Muscle layer of duodenum (tissue), 2 donors: ENCODE measurements at regions not wholly inside any gene's neighbourhood (a gene's known extent, or its start where the extent isn't known, plus 50 kb on each side); places are given as distances from the start of the nearest gene placed in this dataset.
A peak's percentile ranks its signal among the peaks of the same experiment; 100 is the strongest.
"Not testable (repeated sequence)": the region's sequence is repeated elsewhere in the genome, so short reads cannot be mapped to it uniquely, and the experiment has no call there.

Source experiments
- H3K27ac ChIP-seq: one replicate; pipeline ENCODE4 v1.7.0; 2013; ENCODE audit warnings: mild to moderate bottlenecking, low read length
- H3K27me3 ChIP-seq: one replicate; pipeline ENCODE4 v1.7.0; 2013; ENCODE audit warnings: low read depth, mild to moderate bottlenecking, control low read depth, low read length
- H3K36me3 ChIP-seq, 2 donors: one replicate each; pipeline ENCODE4 v1.7.0; 2013; ENCODE audit warnings: low read length in 2 of 2, control low read depth in 1 of 2, mild to moderate bottlenecking in 1 of 2; ENCODE audit not compliant: insufficient read depth in 2 of 2, control insufficient read depth in 1 of 2
- H3K4me1 ChIP-seq, 2 donors: one replicate each; pipeline ENCODE4 v1.7.0; 2013; ENCODE audit warnings: low read length in 2 of 2, mild to moderate bottlenecking in 2 of 2, control low read depth in 1 of 2, moderate library complexity in 1 of 2; ENCODE audit not compliant: insufficient read depth in 2 of 2, control insufficient read depth in 1 of 2
- H3K4me3 ChIP-seq, 2 donors: one replicate each; pipeline ENCODE4 v1.7.0; 2013; ENCODE audit warnings: low read length in 2 of 2, low read depth in 1 of 2, mild to moderate bottlenecking in 1 of 2
- H3K9me3 ChIP-seq, 2 donors: one replicate each; pipeline ENCODE4 v1.7.0; 2013; ENCODE audit warnings: low read length in 2 of 2, control low read depth in 1 of 2, mild to moderate bottlenecking in 1 of 2; ENCODE audit not compliant: control insufficient read depth in 1 of 2
- donor health status: healthy.

- Histone ChIP-seq H3K27me3 (peaks cover 13% of the 10 kb centered on the region), H3K4me1 (no peaks in the 10 kb centered on the region), H3K4me3 (peak overlapping the region in 1 of 2 donors; percentile 2), H3K9me3 (no peaks in the 10 kb centered on the region), H3K27ac (no peak overlapping the region), H3K36me3 (no peaks in the 10 kb centered on the region)
These were observed 68.1 kb upstream of the SH3GL3 start for GRCh38 chr15:83378921-83379578.

- no peak overlapping the region for H3K27ac ChIP-seq
- H3K27me3 ChIP-seq, result peaks cover 13% of the 10 kb centered on the region
- H3K9me3 ChIP-seq, result no peaks in the 10 kb centered on the region
- no peaks in the 10 kb centered on the region for H3K4me1 ChIP-seq
- no peak overlapping the region for H3K4me3 ChIP-seq
- H3K36me3 ChIP-seq, result no peaks in the 10 kb centered on the region
These were observed 67.6 kb upstream of the SH3GL3 start for GRCh38 chr15:83379579-83379959.

- Histone ChIP-seq H3K27ac (no peak overlapping the region), H3K27me3 (peaks cover 13% of the 10 kb centered on the region), H3K4me1 (no peaks in the 10 kb centered on the region)
These were observed 67.1 kb upstream of the SH3GL3 start for GRCh38 chr15:83380059-83380458.

GRCh38 chr15:83380682-83381081 lies 66.5 kb upstream of the SH3GL3 start:
- Histone ChIP-seq H3K27ac (no peak overlapping the region), H3K36me3 (no peaks in the 10 kb centered on the region), H3K4me3 (no peak overlapping the region), H3K27me3 (peaks cover 13% of the 10 kb centered on the region), H3K9me3 (no peaks in the 10 kb centered on the region), H3K4me1 (no peaks in the 10 kb centered on the region)

More at GRCh38 chr15:83380059-83380458, 67.1 kb upstream of the SH3GL3 start:
- H3K9me3 ChIP-seq, result no peaks in the 10 kb centered on the region
- H3K4me3 ChIP-seq, result no peak overlapping the region
- no peaks in the 10 kb centered on the region for H3K36me3 ChIP-seq

- H3K27ac ChIP-seq, H3K36me3 ChIP-seq, H3K4me3 ChIP-seq, H3K9me3 ChIP-seq, H3K4me1 ChIP-seq: not testable (repeated sequence)
- peaks cover 13% of the 10 kb centered on the region for H3K27me3 ChIP-seq
These were observed 63.5 kb upstream of the SH3GL3 start for GRCh38 chr15:83383608-83384139.

GRCh38 chr15:83396101-83396500 lies 51.0 kb upstream of the SH3GL3 start:
- no peaks in the 10 kb centered on the region for H3K36me3 ChIP-seq

More at GRCh38 chr15:83396101-83396500, 51.0 kb upstream of the SH3GL3 start:
- Histone ChIP-seq H3K9me3 (no peaks in the 10 kb centered on the region), H3K27ac (no peak overlapping the region), H3K4me1 (no peaks in the 10 kb centered on the region), H3K27me3 (peaks cover 5% of the 10 kb centered on the region), H3K4me3 (no peak overlapping the region)
